ENCODE measurements at regions not wholly inside any gene's neighbourhood (a gene's known extent, or its start where the extent isn't known, plus 50 kb on each side); places are given as distances from the start of the nearest gene placed in this dataset.

DNA sequence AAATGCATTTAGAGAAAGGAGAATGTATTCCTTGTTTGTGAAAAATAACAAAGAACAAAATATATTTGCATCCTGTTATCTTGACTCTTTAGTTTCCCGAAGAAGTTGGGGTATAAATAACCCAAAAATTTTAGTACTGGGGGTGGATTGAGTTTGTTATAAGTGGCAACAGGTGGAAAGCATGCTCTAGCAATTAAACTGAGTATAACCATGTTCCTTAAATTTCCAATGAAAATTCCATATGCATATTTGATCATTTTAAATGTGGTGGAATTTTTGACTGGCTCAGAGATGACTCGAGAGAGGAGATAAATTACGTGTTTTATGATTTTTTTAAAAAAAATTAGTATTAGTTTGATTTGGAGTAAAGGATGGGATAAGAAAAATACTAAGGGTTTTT lies 348.9 kb downstream of the TGFB2 start:
- Histone ChIP-seq H2BK12ac (ENCODE audit: low read depth, low read length) (no peak overlapping the region), H4K91ac (replicated peaks; ENCODE audit: insufficient read length, low read length) (no peak overlapping the region), H3K4me1 (replicated peaks in 1 of 4; ENCODE audit: control insufficient read depth in 3 of 4, insufficient read depth in 4 of 4, low read length in 3 of 4) (peaks cover 0 to 3% (median 2%) of the 10 kb centered on the region in 4 experiments; a peak in 3 of 7 replicates), H3K4ac (replicated peaks; ENCODE audit: insufficient read length, low read depth, low read length) (no peak overlapping the region), H3K79me2 (ENCODE audit: control insufficient read depth in 1 of 2, insufficient read depth in 2 of 2, low read length in 2 of 2) (no peaks in the 10 kb centered on the region), H2BK20ac (ENCODE audit: low read length) (no peak overlapping the region), H3K9ac (replicated peaks in 1 of 4; ENCODE audit: extremely low read depth in 1 of 4, low read depth in 3 of 4, low read length in 3 of 4) (no peak overlapping the region), H3K4me2 (ENCODE audit: insufficient read depth in 1 of 2, low read depth in 2 of 2, low read length in 2 of 2) (no peak overlapping the region), H3K56ac (replicated peaks; ENCODE audit: insufficient read length, low read depth, low read length) (no peak overlapping the region), H2BK15ac (ENCODE audit: low read length) (no peak overlapping the region), H2BK5ac (ENCODE audit: low read depth, low read length) (no peak overlapping the region), H4K20me1 (replicated peaks in 1 of 2; ENCODE audit: control insufficient read depth in 1 of 2, insufficient read depth in 2 of 2, low read length in 2 of 2) (no peaks in the 10 kb centered on the region), H3K36me3 (ENCODE audit: control insufficient read depth in 2 of 4, insufficient read depth in 4 of 4, low read length in 3 of 4) (no peaks in the 10 kb centered on the region), H2AK5ac (ENCODE audit: low read depth, low read length) (no peak overlapping the region), H3K27me3 (replicated peaks in 1 of 4; ENCODE audit: control insufficient read depth in 3 of 4, extremely low read depth in 1 of 4, insufficient read depth in 3 of 4, low read length in 3 of 4) (no peaks in the 10 kb centered on the region; a peak in 1 of 7 replicates), H3K14ac (ENCODE audit: insufficient read length) (no peak overlapping the region), H3K23ac (ENCODE audit: insufficient read length) (no peak overlapping the region), H3K79me1 (ENCODE audit: low read depth, low read length) (no peaks in the 10 kb centered on the region), H3K4me3 (ENCODE audit: extremely low read depth in 1 of 4, insufficient read depth in 2 of 4, low read depth in 3 of 4, low read length in 4 of 4) (no peak overlapping the region), H2AFZ (ENCODE audit: low read length) (no peak overlapping the region), H4K5ac (ENCODE audit: insufficient read length, low read depth, low read length) (no peak overlapping the region), H2BK120ac (replicated peaks; ENCODE audit: low read depth, low read length) (no peak overlapping the region), H3K9me3 (ENCODE audit: insufficient read depth in 2 of 2, low read depth in 1 of 2, low read length in 1 of 2) (no peaks in the 10 kb centered on the region), H3K27ac (ENCODE audit: low read depth, low read length) (no peak overlapping the region), H3K18ac (ENCODE audit: extremely low read depth, low read length) (no peak overlapping the region), H3K23me2 (ENCODE audit: low read depth, low read length) (no peaks in the 10 kb centered on the region), H4K8ac (ENCODE audit: extremely low read depth, insufficient read depth, low read length) (no peak overlapping the region)
- ChIA-PET POLR2A (ENCODE audit: partially characterized antibody) (no interaction called here), CTCF (ENCODE audit: partially characterized antibody) (no interaction called here)
- whole genome bisulfite sequencing, 2 experiments (ENCODE audit: extremely low coverage in 1 of 2, insufficient coverage in 1 of 2, insufficient read length in 1 of 2, insufficient replicate concordance in 2 of 2, low coverage in 1 of 2, low lambda C conversion rate in 2 of 2, missing lambda C conversion rate in 1 of 2) = 89 to 100% methylated on average over 2 to 3 of the region's 3 CpGs
- TF ChIP-seq POU5F1 (IDR thresholded peaks at IDR 0.05; ENCODE audit: low read depth, low read length) (no peak), EP300 (IDR thresholded peaks at IDR 0.05; ENCODE audit: borderline replicate concordance in 1 of 2, low read depth in 2 of 2, low read length in 2 of 2) (no peak), SIRT6 (IDR thresholded peaks at IDR 0.05; ENCODE audit: low read length) (no peak), NRF1 (IDR thresholded peaks at IDR 0.05; ENCODE audit: low read depth, low read length) (no peak), MAFK (IDR thresholded peaks at IDR 0.05; ENCODE audit: low read depth, low read length) (no peak), GABPA (IDR thresholded peaks at IDR 0.05; ENCODE audit: borderline replicate concordance, insufficient read depth, low read length) (no peak), ASH2L (IDR thresholded peaks at IDR 0.05; ENCODE audit: low read length) (no peak), TEAD4 (IDR thresholded peaks at IDR 0.05; ENCODE audit: low read depth, low read length) (no peak), NANOG (IDR thresholded peaks at IDR 0.05; ENCODE audit: insufficient read depth, low read depth, low read length, poor library complexity, severe bottlenecking) (no peak), PHF8 (conservative IDR thresholded peaks at IDR 0.05; ENCODE audit: low read depth, low read length) (no peak), CEBPB (IDR thresholded peaks at IDR 0.05; ENCODE audit: low read depth, low read length) (no peak), YY1 (IDR thresholded peaks at IDR 0.05; ENCODE audit: low read depth, low read length) (no peak)
- TF ChIP-seq, protein P1, sequence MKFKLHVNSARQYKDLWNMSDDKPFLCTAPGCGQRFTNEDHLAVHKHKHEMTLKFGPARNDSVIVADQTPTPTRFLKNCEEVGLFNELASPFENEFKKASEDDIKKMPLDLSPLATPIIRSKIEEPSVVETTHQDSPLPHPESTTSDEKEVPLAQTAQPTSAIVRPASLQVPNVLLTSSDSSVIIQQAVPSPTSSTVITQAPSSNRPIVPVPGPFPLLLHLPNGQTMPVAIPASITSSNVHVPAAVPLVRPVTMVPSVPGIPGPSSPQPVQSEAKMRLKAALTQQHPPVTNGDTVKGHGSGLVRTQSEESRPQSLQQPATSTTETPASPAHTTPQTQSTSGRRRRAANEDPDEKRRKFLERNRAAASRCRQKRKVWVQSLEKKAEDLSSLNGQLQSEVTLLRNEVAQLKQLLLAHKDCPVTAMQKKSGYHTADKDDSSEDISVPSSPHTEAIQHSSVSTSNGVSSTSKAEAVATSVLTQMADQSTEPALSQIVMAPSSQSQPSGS (IDR thresholded peaks at IDR 0.05; ENCODE audit: low read length) = no peak
- DNase-seq (ENCODE audit: low read depth in 1 of 2, low spot score in 2 of 2) (no peak), FAIRE-seq (no peak)
